GM21360 (cell line): ENCODE measurements at regions not wholly inside any gene's neighbourhood (a gene's known extent, or its start where the extent isn't known, plus 50 kb on each side); places are given as distances from the start of the nearest gene placed in this dataset.

Experiments
- ATAC-seq: cut with Tn5 transposase; IDR thresholded peaks from one replicate; pipeline ENCODE4 v1.9.1; 2021; ENCODE audit warnings: mild to moderate bottlenecking, moderate library complexity; ENCODE audit not compliant: unreplicated experiment

GRCh38 chr3:15942936-15943335, 145.2 kb upstream of the ANKRD28 start:
- no peak for ATAC-seq

GRCh38 chr3:15948388-15948787, 150.6 kb upstream of the ANKRD28 start:
- ATAC-seq = no peak

GRCh38 chr3:15952543-15953175, 154.9 kb upstream of the ANKRD28 start:
- ATAC-seq = no peak

GRCh38 chr3:15953841-15954240, 156.1 kb upstream of the ANKRD28 start:
- ATAC-seq = no peak

- no peak for ATAC-seq
Observed at GRCh38 chr3:15955968-15956367, 158.2 kb upstream of the ANKRD28 start.

GRCh38 chr3:15958692-15959433, 161.1 kb upstream of the ANKRD28 start:
- no peak for ATAC-seq

GRCh38 chr3:15959434-15959811, 161.6 kb upstream of the ANKRD28 start:
- ATAC-seq = no peak

GRCh38 chr3:15964605-15965442, 167.0 kb upstream of the ANKRD28 start:
- no peak for ATAC-seq

GRCh38 chr3:15967577-15967976, 169.8 kb upstream of the ANKRD28 start:
- ATAC-seq = no peak

- no peak for ATAC-seq
Observed at GRCh38 chr3:15969874-15970640, 172.3 kb upstream of the ANKRD28 start.

- no peak for ATAC-seq
Observed at GRCh38 chr3:15973414-15973813, 175.6 kb upstream of the ANKRD28 start.

GRCh38 chr3:15973940-15974339, 176.2 kb upstream of the ANKRD28 start:
- no peak for ATAC-seq

- ATAC-seq = no peak
Observed at GRCh38 chr3:15974647-15975046, 176.9 kb upstream of the ANKRD28 start.

- no peak for ATAC-seq
Observed at GRCh38 chr3:15976524-15976923, 178.7 kb upstream of the ANKRD28 start.

GRCh38 chr3:15977090-15977489, 179.3 kb upstream of the ANKRD28 start:
- no peak for ATAC-seq

GRCh38 chr3:15977598-15978232, 179.9 kb upstream of the ANKRD28 start:
- no peak for ATAC-seq

GRCh38 chr3:15978801-15979200, 181.0 kb upstream of the ANKRD28 start:
- ATAC-seq = no peak

GRCh38 chr3:15979495-15979894, 181.7 kb upstream of the ANKRD28 start:
- no peak for ATAC-seq

GRCh38 chr3:15979900-15980299, 182.1 kb upstream of the ANKRD28 start:
- ATAC-seq = no peak

- no peak for ATAC-seq
Observed at GRCh38 chr3:15982243-15982642, 184.5 kb upstream of the ANKRD28 start.
